Spinal cord (tissue), 9 donors: ENCODE measurements at regions not wholly inside any gene's neighbourhood (a gene's known extent, or its start where the extent isn't known, plus 50 kb on each side); places are given as distances from the start of the nearest gene placed in this dataset.
A peak's percentile ranks its signal among the peaks of the same experiment; 100 is the strongest.
"Not testable (repeated sequence)": the region's sequence is repeated elsewhere in the genome, so short reads cannot be mapped to it uniquely, and the experiment has no call there.

ENCODE experiments used
- DNase-seq, 6 donors: peaks; one replicate each; pipeline versions ENCODE4 v3.0.0 to v3.0.0-alpha.2; 2013 to 2015; ENCODE audit warnings: low spot score in 6 of 6, low read depth in 4 of 6
- H3K27ac ChIP-seq: one replicate; pipeline ENCODE4 v1.5.1; 2013; ENCODE audit warnings: low read depth, low read length, control low read depth
- H3K27me3 ChIP-seq: one replicate; pipeline ENCODE4 v1.6.1; 2013; ENCODE audit warnings: low read length; ENCODE audit not compliant: control insufficient read depth, insufficient read depth
- H3K36me3 ChIP-seq: one replicate; pipeline ENCODE4 v1.6.1; 2013; ENCODE audit warnings: low read length; ENCODE audit not compliant: control insufficient read depth, insufficient read depth
- H3K4me1 ChIP-seq: one replicate; pipeline ENCODE4 v1.6.1; 2013; ENCODE audit warnings: low read length; ENCODE audit not compliant: control insufficient read depth, insufficient read depth
- H3K4me3 ChIP-seq: one replicate; pipeline ENCODE4 v1.5.1; 2013; ENCODE audit warnings: low read depth, low read length, control low read depth
- H3K9me3 ChIP-seq: one replicate; pipeline ENCODE4 v1.6.1; 2013; ENCODE audit warnings: low read length; ENCODE audit not compliant: control insufficient read depth, insufficient read depth
- WGBS: methylation state at CpG from one replicate; pipeline ENCODE4 v1.1.5; 2013; ENCODE audit warnings: missing lambda C conversion rate; ENCODE audit not compliant: insufficient coverage; 5-methylcytosine and 5-hydroxymethylcytosine counted together
- donor health status: healthy.

GRCh38 chr15:60264088-60264487, 133.7 kb downstream of the ANXA2 start:
- Histone ChIP-seq H3K27me3 (no peaks in the 10 kb centered on the region), H3K9me3 (no peaks in the 10 kb centered on the region), H3K4me1 (no peaks in the 10 kb centered on the region), H3K4me3 (no peak overlapping the region), H3K36me3 (no peaks in the 10 kb centered on the region), H3K27ac (no peak overlapping the region)
- 77% methylated on average over 3 of the region's 4 CpGs for WGBS
- DNase-seq, result no peak

- WGBS, result no CpG with 5 or more reads among the region's 4 CpGs
These were observed 133.2 kb downstream of the ANXA2 start for GRCh38 chr15:60264566-60264965.

GRCh38 chr15:60265057-60265456, 132.7 kb downstream of the ANXA2 start:
- H3K9me3 ChIP-seq, result no peaks in the 10 kb centered on the region
- no peaks in the 10 kb centered on the region for H3K36me3 ChIP-seq
- H3K4me3 ChIP-seq, result no peak overlapping the region
- no peak for DNase-seq
- no peaks in the 10 kb centered on the region for H3K27me3 ChIP-seq
- no peak overlapping the region for H3K27ac ChIP-seq
- no peaks in the 10 kb centered on the region for H3K4me1 ChIP-seq

More at GRCh38 chr15:60264566-60264965, 133.2 kb downstream of the ANXA2 start:
- no peak for DNase-seq
- no peak overlapping the region for H3K4me3 ChIP-seq
- no peaks in the 10 kb centered on the region for H3K9me3 ChIP-seq
- no peak overlapping the region for H3K27ac ChIP-seq
- no peaks in the 10 kb centered on the region for H3K36me3 ChIP-seq
- no peaks in the 10 kb centered on the region for H3K4me1 ChIP-seq
- H3K27me3 ChIP-seq, result no peaks in the 10 kb centered on the region

- no peaks in the 10 kb centered on the region for H3K27me3 ChIP-seq
- H3K9me3 ChIP-seq, result peaks cover 5% of the 10 kb centered on the region
- 90% methylated on average over 2 of the region's 2 CpGs for WGBS
- DNase-seq, result no peak
- H3K4me1 ChIP-seq, result no peaks in the 10 kb centered on the region
- H3K36me3 ChIP-seq, result no peaks in the 10 kb centered on the region
- H3K27ac ChIP-seq, result no peak overlapping the region
- H3K4me3 ChIP-seq, result no peak overlapping the region
These were observed 125.2 kb downstream of the ANXA2 start for GRCh38 chr15:60272623-60273022.

GRCh38 chr15:60275624-60276023, 122.2 kb downstream of the ANXA2 start:
- Histone ChIP-seq H3K9me3 (peaks cover 5% of the 10 kb centered on the region), H3K27ac (no peak overlapping the region)
- WGBS, result no CpG with 5 or more reads among the region's 3 CpGs

GRCh38 chr15:60278879-60279278, 118.9 kb downstream of the ANXA2 start:
- Histone ChIP-seq H3K27me3 (no peaks in the 10 kb centered on the region), H3K27ac (no peak overlapping the region), H3K4me3 (no peak overlapping the region), H3K4me1 (no peaks in the 10 kb centered on the region), H3K9me3 (peaks cover 5% of the 10 kb centered on the region), H3K36me3 (no peaks in the 10 kb centered on the region)
- 22% methylated on average over 6 of the region's 6 CpGs for WGBS
- no peak for DNase-seq

More at GRCh38 chr15:60275624-60276023, 122.2 kb downstream of the ANXA2 start:
- Histone ChIP-seq H3K27me3 (no peaks in the 10 kb centered on the region), H3K36me3 (no peaks in the 10 kb centered on the region), H3K4me1 (no peaks in the 10 kb centered on the region), H3K4me3 (no peak overlapping the region)
- no peak for DNase-seq

GRCh38 chr15:60280259-60280658, 117.5 kb downstream of the ANXA2 start:
- no peak overlapping the region for H3K27ac ChIP-seq
- DNase-seq, result peak in 1 of 6 donors; percentile 28
- peaks cover 5% of the 10 kb centered on the region for H3K9me3 ChIP-seq
- WGBS, result no CpG with 5 or more reads among the region's 2 CpGs
- H3K36me3 ChIP-seq, result no peaks in the 10 kb centered on the region
- H3K4me3 ChIP-seq, result no peak overlapping the region
- H3K4me1 ChIP-seq, result no peaks in the 10 kb centered on the region
- no peaks in the 10 kb centered on the region for H3K27me3 ChIP-seq

GRCh38 chr15:60283936-60284335, 113.8 kb downstream of the ANXA2 start:
- H3K27ac ChIP-seq, result no peak overlapping the region
- H3K27me3 ChIP-seq, result no peaks in the 10 kb centered on the region
- H3K4me1 ChIP-seq, result no peaks in the 10 kb centered on the region
- H3K36me3 ChIP-seq, result no peaks in the 10 kb centered on the region
- no peak for DNase-seq
- H3K4me3 ChIP-seq, result no peak overlapping the region
- no peaks in the 10 kb centered on the region for H3K9me3 ChIP-seq

GRCh38 chr15:60295901-60296300, 101.9 kb downstream of the ANXA2 start:
- DNase-seq, H3K4me3 ChIP-seq, H3K36me3 ChIP-seq, H3K9me3 ChIP-seq, H3K27ac ChIP-seq, H3K4me1 ChIP-seq, H3K27me3 ChIP-seq: not testable (repeated sequence)
- 92% methylated on average over 2 of the region's 5 CpGs for WGBS

GRCh38 chr15:60297047-60297446, 100.7 kb downstream of the ANXA2 start:
- no peaks in the 10 kb centered on the region for H3K9me3 ChIP-seq
- DNase-seq, result no peak
- H3K27ac ChIP-seq, result no peak overlapping the region
- no peaks in the 10 kb centered on the region for H3K36me3 ChIP-seq
- no peaks in the 10 kb centered on the region for H3K27me3 ChIP-seq
- WGBS, result 57% methylated on average over 1 of the region's 3 CpGs
- no peak overlapping the region for H3K4me3 ChIP-seq
- peaks cover 8% of the 10 kb centered on the region for H3K4me1 ChIP-seq
